Mesendoderm (in vitro differentiated cells): ENCODE measurements at regions not wholly inside any gene's neighbourhood (a gene's known extent, or its start where the extent isn't known, plus 50 kb on each side); places are given as distances from the start of the nearest gene placed in this dataset.

ENCODE experiments used
- DNase-seq: peaks from one replicate; pipeline ENCODE4 v3.0.0; 2013
- H2AK5ac ChIP-seq: 2 replicates; pipeline ENCODE4 v1.6.1; 2013; ENCODE audit warnings: low read length, inconsistent platforms
- H2BK120ac ChIP-seq: 2 replicates; pipeline ENCODE4 v1.6.1; 2013; ENCODE audit warnings: low read depth, mild to moderate bottlenecking, low read length, moderate library complexity, mixed read lengths
- H2BK15ac ChIP-seq: replicated peaks from 2 replicates; pipeline ENCODE4 v1.6.1; 2013; ENCODE audit warnings: low read depth, mild to moderate bottlenecking, moderate library complexity
- H2BK5ac ChIP-seq: 2 replicates; pipeline ENCODE4 v1.6.1; 2013; ENCODE audit warnings: low read length, inconsistent platforms
- H3K18ac ChIP-seq: 2 replicates; pipeline ENCODE4 v1.6.1; 2013; ENCODE audit warnings: mild to moderate bottlenecking, low read length, mixed read lengths
- H3K23ac ChIP-seq: one replicate; pipeline ENCODE4 v1.6.1; 2013; ENCODE audit warnings: low read length
- H3K27ac ChIP-seq: 2 replicates; pipeline ENCODE4 v1.5.1; 2013; ENCODE audit warnings: low read depth, mild to moderate bottlenecking, inconsistent platforms, low read length, moderate library complexity
- H3K27me3 ChIP-seq: 2 replicates; pipeline ENCODE4 v1.6.1; 2013; ENCODE audit warnings: low read length, control low read depth, mild to moderate bottlenecking, inconsistent platforms; ENCODE audit not compliant: insufficient read depth, poor library complexity
- H3K36me3 ChIP-seq: 2 replicates; pipeline ENCODE4 v1.6.1; 2013; ENCODE audit warnings: low read length, inconsistent platforms; ENCODE audit not compliant: control insufficient read depth, insufficient read depth
- H3K4ac ChIP-seq: one replicate; pipeline ENCODE4 v1.6.1; 2013; ENCODE audit warnings: low read depth, mild to moderate bottlenecking, low read length, moderate library complexity
- H3K4me1 ChIP-seq: 2 replicates; pipeline ENCODE4 v1.6.1; 2013; ENCODE audit warnings: low read depth, low read length, inconsistent platforms; ENCODE audit not compliant: control insufficient read depth
- H3K4me2 ChIP-seq: 2 replicates; pipeline ENCODE4 v1.6.1; 2013; ENCODE audit warnings: low read length
- H3K4me3 ChIP-seq: 2 replicates; pipeline ENCODE4 v1.5.1; 2013; ENCODE audit warnings: mild to moderate bottlenecking, low read length
- H3K56ac ChIP-seq: one replicate; pipeline ENCODE4 v1.6.1; 2013; ENCODE audit warnings: low read length
- H3K79me1 ChIP-seq: 2 replicates; pipeline ENCODE4 v1.6.1; 2013; ENCODE audit warnings: low read length, inconsistent platforms
- H3K79me2 ChIP-seq: 2 replicates; pipeline ENCODE4 v1.6.1; 2013; ENCODE audit warnings: mild to moderate bottlenecking, low read length; ENCODE audit not compliant: control insufficient read depth, insufficient read depth
- H3K9ac ChIP-seq: 2 replicates; pipeline ENCODE4 v1.6.1; 2013; ENCODE audit warnings: low read length, inconsistent platforms
- H4K5ac ChIP-seq: one replicate; pipeline ENCODE4 v1.6.1; 2013; ENCODE audit warnings: low read length
- H4K8ac ChIP-seq: one replicate; pipeline ENCODE4 v1.6.1; 2013; ENCODE audit warnings: low read depth, mild to moderate bottlenecking, control low read depth, low read length, moderate library complexity
- WGBS: extraction: QIAGEN DNeasy Blood & Tissue Kit; methylation state at CpG from one replicate; pipeline ENCODE4 v1.1.7; 2013; ENCODE audit warnings: low lambda C conversion rate, missing lambda C conversion rate; ENCODE audit not compliant: insufficient coverage; ENCODE audit errors: extremely low coverage; 5-methylcytosine and 5-hydroxymethylcytosine counted together

DNA sequence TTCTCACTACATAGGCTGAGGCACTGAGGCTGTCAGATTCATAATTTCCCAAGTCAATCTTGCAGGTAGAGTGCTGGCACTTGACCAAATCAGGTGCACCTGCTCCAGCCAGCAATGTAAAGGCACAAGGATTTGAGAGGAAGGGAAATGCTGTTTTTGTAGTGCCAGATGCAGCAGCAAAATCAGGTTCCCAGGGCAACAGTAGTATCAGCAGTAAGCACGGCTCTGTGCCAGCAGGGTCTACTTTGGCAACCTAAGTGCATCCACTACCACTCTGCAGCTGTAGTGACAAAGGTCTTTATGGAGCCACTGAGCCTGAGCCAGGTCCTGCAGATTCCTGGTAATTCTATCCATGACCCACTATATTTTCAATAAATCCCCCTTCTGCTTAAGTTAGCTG lies 329.5 kb downstream of the TPBG start:
- H3K79me1 ChIP-seq = no peaks in the 10 kb centered on the region
- H3K4ac ChIP-seq = no peak overlapping the region
- no peaks in the 10 kb centered on the region for H3K36me3 ChIP-seq
- no peak overlapping the region for H3K56ac ChIP-seq
- H2BK120ac ChIP-seq = no peak overlapping the region
- no peaks in the 10 kb centered on the region for H3K79me2 ChIP-seq
- no peak overlapping the region for H3K4me2 ChIP-seq
- DNase-seq = no peak
- H2BK5ac ChIP-seq = no peak overlapping the region
- H2BK15ac ChIP-seq = no peak overlapping the region
- H4K8ac ChIP-seq = no peak overlapping the region
- no peak overlapping the region for H3K23ac ChIP-seq
- H3K27me3 ChIP-seq = no peaks in the 10 kb centered on the region
- H2AK5ac ChIP-seq = no peak overlapping the region
- no peaks in the 10 kb centered on the region for H3K4me1 ChIP-seq
- H3K27ac ChIP-seq = no peak overlapping the region
- H3K4me3 ChIP-seq = no peak overlapping the region
- no peak overlapping the region for H4K5ac ChIP-seq
- WGBS = no CpG with 5 or more reads among the region's 1 CpG
- H3K18ac ChIP-seq = no peak overlapping the region
- H3K9ac ChIP-seq = no peak overlapping the region

DNA sequence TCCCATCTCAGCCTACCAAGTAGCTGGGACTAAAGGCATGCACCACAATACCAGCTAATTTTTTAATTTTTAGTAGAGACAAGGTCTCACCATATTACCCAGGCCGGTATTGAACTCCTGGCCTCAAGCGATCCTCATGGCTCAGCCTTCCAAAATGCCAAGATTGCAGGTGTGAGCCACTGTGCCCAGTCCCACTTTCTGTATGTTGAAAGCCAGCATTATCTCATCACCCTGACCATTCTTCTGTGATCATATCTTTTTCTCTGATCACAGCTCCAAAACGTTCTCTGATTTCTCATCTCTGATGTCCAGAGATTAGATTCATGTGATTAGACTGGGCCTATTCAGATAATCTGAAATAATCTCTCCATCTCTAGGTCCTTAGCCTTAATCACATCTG lies 337.7 kb downstream of the TPBG start:
- no peak overlapping the region for H4K8ac ChIP-seq
- H3K4me3 ChIP-seq = no peak overlapping the region
- H2BK5ac ChIP-seq = no peak overlapping the region
- H3K56ac ChIP-seq = no peak overlapping the region
- DNase-seq = no peak
- no peaks in the 10 kb centered on the region for H3K4me1 ChIP-seq
- H3K79me1 ChIP-seq = no peaks in the 10 kb centered on the region
- no peak overlapping the region for H3K23ac ChIP-seq
- H2BK120ac ChIP-seq = no peak overlapping the region
- no peak overlapping the region for H2BK15ac ChIP-seq
- H2AK5ac ChIP-seq = no peak overlapping the region
- H3K27ac ChIP-seq = no peak overlapping the region
- H3K79me2 ChIP-seq = no peaks in the 10 kb centered on the region
- no CpG with 5 or more reads among the region's 3 CpGs for WGBS
- no peaks in the 10 kb centered on the region for H3K27me3 ChIP-seq
- H3K4me2 ChIP-seq = no peak overlapping the region
- H4K5ac ChIP-seq = no peak overlapping the region
- H3K9ac ChIP-seq = no peak overlapping the region
- H3K4ac ChIP-seq = no peak overlapping the region
- H3K18ac ChIP-seq = no peak overlapping the region
- no peaks in the 10 kb centered on the region for H3K36me3 ChIP-seq

DNA sequence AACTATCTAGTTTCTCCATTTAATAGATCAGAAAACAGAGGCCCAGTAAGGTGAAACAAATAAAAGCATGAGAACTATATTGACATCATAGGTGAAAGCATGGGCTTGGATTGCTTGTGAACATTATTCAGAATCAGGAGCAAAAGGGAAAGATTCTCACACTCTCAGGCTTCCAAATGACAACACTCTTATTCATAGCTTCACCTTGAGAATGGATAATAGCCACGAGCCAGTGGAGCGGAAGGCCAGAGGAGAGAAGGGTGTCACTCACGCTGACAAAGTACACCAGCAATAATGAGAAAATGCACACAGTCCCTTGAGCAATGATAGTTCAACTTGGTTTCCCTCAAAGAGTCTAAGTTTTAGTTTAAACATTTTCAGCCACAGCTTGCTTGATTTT lies 339.0 kb downstream of the TPBG start:
- Histone ChIP-seq H3K4me1 (no peaks in the 10 kb centered on the region), H2BK120ac (no peak overlapping the region), H3K4me3 (no peak overlapping the region), H3K18ac (no peak overlapping the region), H3K4me2 (no peak overlapping the region), H3K27ac (no peak overlapping the region), H3K36me3 (no peaks in the 10 kb centered on the region), H4K5ac (no peak overlapping the region), H3K79me2 (no peaks in the 10 kb centered on the region), H4K8ac (no peak overlapping the region), H3K4ac (no peak overlapping the region), H2BK5ac (no peak overlapping the region), H2BK15ac (no peak overlapping the region), H3K23ac (no peak overlapping the region), H3K9ac (no peak overlapping the region), H3K27me3 (no peaks in the 10 kb centered on the region), H3K56ac (no peak overlapping the region), H3K79me1 (no peaks in the 10 kb centered on the region), H2AK5ac (no peak overlapping the region)
- no peak for DNase-seq
- WGBS = no CpG with 5 or more reads among the region's 3 CpGs

- no CpG with 5 or more reads among the region's 4 CpGs for WGBS
- Histone ChIP-seq H2BK120ac (no peak overlapping the region), H3K4me2 (no peak overlapping the region), H3K79me1 (no peaks in the 10 kb centered on the region), H4K5ac (no peak overlapping the region), H3K27ac (no peak overlapping the region), H3K23ac (no peak overlapping the region), H3K56ac (no peak overlapping the region), H2AK5ac (no peak overlapping the region), H3K27me3 (no peaks in the 10 kb centered on the region), H3K18ac (no peak overlapping the region), H2BK15ac (no peak overlapping the region), H3K4me3 (no peak overlapping the region), H4K8ac (no peak overlapping the region), H3K4ac (no peak overlapping the region), H3K4me1 (no peaks in the 10 kb centered on the region), H3K9ac (no peak overlapping the region), H3K79me2 (no peaks in the 10 kb centered on the region), H3K36me3 (no peaks in the 10 kb centered on the region), H2BK5ac (no peak overlapping the region)
- no peak for DNase-seq
These were observed 339.6 kb downstream of the TPBG start for GRCh38 chr6:82703230-82703629.

DNA sequence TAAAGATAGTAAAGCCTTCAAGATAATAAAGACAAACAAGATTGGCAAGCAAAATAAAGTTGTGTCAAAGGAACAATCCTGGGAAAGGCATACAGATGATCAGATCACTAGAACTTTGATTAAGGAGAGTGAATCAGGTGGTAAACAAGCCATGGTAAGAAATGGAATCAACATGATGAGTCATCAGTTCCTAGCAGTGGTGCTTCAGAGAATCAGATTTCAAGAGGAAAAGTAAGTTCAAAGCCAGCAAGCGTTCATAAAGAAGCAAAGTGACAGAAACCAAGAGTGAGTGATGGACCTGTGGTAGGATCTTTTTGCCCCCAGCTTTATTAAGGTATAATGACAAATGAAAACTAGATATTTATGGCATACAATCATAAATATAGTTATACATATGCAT lies 340.4 kb downstream of the TPBG start:
- Histone ChIP-seq H3K4me1 (no peaks in the 10 kb centered on the region), H3K56ac (no peak overlapping the region), H3K79me1 (no peaks in the 10 kb centered on the region), H3K4me3 (no peak overlapping the region), H3K4me2 (no peak overlapping the region), H2BK15ac (no peak overlapping the region), H2BK120ac (no peak overlapping the region), H2AK5ac (no peak overlapping the region), H3K27me3 (no peaks in the 10 kb centered on the region), H3K79me2 (no peaks in the 10 kb centered on the region), H3K36me3 (no peaks in the 10 kb centered on the region), H3K18ac (no peak overlapping the region), H4K5ac (no peak overlapping the region), H2BK5ac (no peak overlapping the region), H3K27ac (no peak overlapping the region), H3K23ac (no peak overlapping the region), H4K8ac (no peak overlapping the region), H3K9ac (no peak overlapping the region), H3K4ac (no peak overlapping the region)
- no CpG with 5 or more reads among the region's 1 CpG for WGBS
- DNase-seq = no peak

GRCh38 chr6:82705579-82705978 lies 342.0 kb downstream of the TPBG start:
- WGBS = no CpG with 5 or more reads among the region's 3 CpGs
- Histone ChIP-seq H2BK5ac (no peak overlapping the region), H3K27ac (no peak overlapping the region), H3K79me1 (no peaks in the 10 kb centered on the region), H3K4me1 (no peaks in the 10 kb centered on the region), H3K18ac (no peak overlapping the region), H3K56ac (no peak overlapping the region), H3K4ac (no peak overlapping the region), H3K36me3 (no peaks in the 10 kb centered on the region), H3K27me3 (no peaks in the 10 kb centered on the region), H3K9ac (no peak overlapping the region), H3K4me2 (no peak overlapping the region), H4K8ac (no peak overlapping the region), H4K5ac (no peak overlapping the region), H2BK15ac (no peak overlapping the region), H2AK5ac (no peak overlapping the region), H3K4me3 (no peak overlapping the region), H3K23ac (no peak overlapping the region), H3K79me2 (no peaks in the 10 kb centered on the region), H2BK120ac (no peak overlapping the region)
- no peak for DNase-seq
